A549 (cell line): ENCODE measurements at regions not wholly inside any gene's neighbourhood (a gene's known extent, or its start where the extent isn't known, plus 50 kb on each side); places are given as distances from the start of the nearest gene placed in this dataset.

Source experiments
- ATAC-seq, 2 experiments: fragments of 200-7000 bp in 1 of 2; fragments of >200 bp in 1 of 2; cut with Nextera tagmentation in 1 of 2; cut with Tn5 transposase in 1 of 2; 3 replicates each; pipeline versions ENCODE4 v1.8.0 to v1.9.1; 2018 to 2020; ENCODE audit warnings: mild to moderate bottlenecking in 1 of 2, moderate library complexity in 1 of 2
- CTCF ChIA-PET: fragments of 300-600 bp; sonication (Branson Sonifier 250); formaldehyde crosslinking; extraction: SDS; loops from one replicate; lab custom pipeline; 2021; ENCODE audit warnings: antibody characterized with exemption, inconsistent platforms; lab: Yijun Ruan, JAX
- POLR2A ChIA-PET: fragments of 350-600 bp; formaldehyde crosslinking; extraction: SDS; loops from one replicate; lab custom pipeline; 2021; ENCODE audit warnings: antibody characterized with exemption, inconsistent platforms; lab: Yijun Ruan, JAX
- DNase-seq, 2 experiments: peaks; one replicate each; pipeline versions ENCODE4 v3.0.0 to v3.0.0-alpha.2; 2011 to 2016; ENCODE audit warnings: low read depth in 1 of 2, low spot score in 1 of 2
- FAIRE-seq: peaks from 2 replicates; lab custom pipeline; 2011; peaks lifted over from hg19 to GRCh38; lab: Jason Lieb, UNC
- H3K27ac ChIP-seq, 2 experiments: fragments of >200 bp; sonication (Bioruptor Twin); formaldehyde crosslinking; 3 replicates each; pipeline ENCODE4 v1.5.1; 2016 to 2017
- H3K4me1 ChIP-seq: fragments of >200 bp; sonication (Bioruptor Twin); formaldehyde crosslinking; 3 replicates; pipeline ENCODE4 v1.6.1; 2016
- H3K4me2 ChIP-seq: fragments of >200 bp; sonication (Bioruptor Twin); formaldehyde crosslinking; 3 replicates; pipeline ENCODE4 v1.6.1; 2016
- H3K4me3 ChIP-seq: fragments of >200 bp; sonication (Bioruptor Twin); formaldehyde crosslinking; 3 replicates; pipeline ENCODE4 v1.5.1; 2016
- H3K9me3 ChIP-seq: fragments of >200 bp; sonication (Bioruptor Twin); formaldehyde crosslinking; 3 replicates; pipeline ENCODE4 v1.6.1; 2016
- ATOH8 ChIP-seq: fragments of 250-450 bp; sonication (Bioruptor Pico); IDR thresholded peaks from 2 replicates; pipeline ENCODE4 v1.5.0; 2020; ENCODE audit warnings: low read depth, mild to moderate bottlenecking, moderate library complexity
- BCL3 ChIP-seq: fragments of >200 bp; sonication (Bioruptor Twin); formaldehyde crosslinking; IDR thresholded peaks from 3 replicates; pipeline ENCODE4 v1.6.1; 2016
- CBX2 ChIP-seq: fragments of 200-600 bp; sonication (generic); IDR thresholded peaks from 2 replicates; pipeline ENCODE4 v1.6.1; 2016; ENCODE audit warnings: low read depth, mild to moderate bottlenecking, borderline replicate concordance
- CEBPB ChIP-seq, 2 experiments: fragments of >200 bp in 1 of 2; sonication (Bioruptor Twin) in 1 of 2; formaldehyde crosslinking in 1 of 2; IDR thresholded peaks; 2 replicates each; pipeline ENCODE4 v1.6.1; 2012 to 2016
- CTCF ChIP-seq: fragments of >200 bp; sonication (Bioruptor Twin); formaldehyde crosslinking; IDR thresholded peaks from 3 replicates; pipeline ENCODE4 v1.5.1; 2016
- EHF ChIP-seq: fragments of 250-450 bp; sonication (Bioruptor Pico); IDR thresholded peaks from 2 replicates; pipeline ENCODE4 v1.5.0; 2020; ENCODE audit warnings: mild to moderate bottlenecking
- EHMT2 ChIP-seq: fragments of 200-600 bp; sonication (generic); IDR thresholded peaks from 2 replicates; pipeline ENCODE4 v1.6.1; 2016; ENCODE audit warnings: antibody characterized with exemption, low read depth, mild to moderate bottlenecking, moderate library complexity
- ELK1 ChIP-seq: fragments of 150-350 bp; IDR thresholded peaks from 2 replicates; pipeline ENCODE4 v1.6.1; 2014; ENCODE audit warnings: low read depth, mild to moderate bottlenecking, low read length
- EP300 ChIP-seq, 2 experiments: fragments of >200 bp; sonication (Bioruptor Twin); formaldehyde crosslinking; IDR thresholded peaks; 2 replicates in 1 of 2; 3 replicates in 1 of 2; pipeline ENCODE4 v1.6.1; 2016 to 2017
- ESRRA ChIP-seq: fragments of 150-350 bp; IDR thresholded peaks from 2 replicates; pipeline ENCODE4 v1.6.1; 2014; ENCODE audit warnings: mild to moderate bottlenecking, low read length, borderline replicate concordance
- FOSL2 ChIP-seq, 2 experiments: fragments of 450-650 bp in 1 of 2; fragments of >200 bp in 1 of 2; sonication (Bioruptor Twin) in 1 of 2; formaldehyde crosslinking; IDR thresholded peaks; 2 replicates each; pipeline versions ENCODE4 v1.5.0 to v1.6.1; 2016 to 2020; ENCODE audit warnings: mild to moderate bottlenecking in 1 of 2, moderate library complexity in 1 of 2
- GATA3 ChIP-seq: IDR thresholded peaks from 2 replicates; pipeline ENCODE4 v1.6.1; 2012; ENCODE audit warnings: borderline replicate concordance
- HDAC2 ChIP-seq: fragments of 200-600 bp; sonication (generic); IDR thresholded peaks from 2 replicates; pipeline ENCODE4 v1.6.1; 2016
- HES2 ChIP-seq: fragments of >200 bp; sonication (Bioruptor Twin); formaldehyde crosslinking; IDR thresholded peaks from 2 replicates; pipeline ENCODE4 v1.6.1; 2016
- HOXA7 ChIP-seq: fragments of 250-450 bp; sonication (Bioruptor Pico); IDR thresholded peaks from 2 replicates; pipeline ENCODE4 v1.5.0; 2020; ENCODE audit warnings: mild to moderate bottlenecking, moderate library complexity
- HOXB13 ChIP-seq: fragments of 250-450 bp; sonication (Bioruptor Pico); IDR thresholded peaks from 2 replicates; pipeline ENCODE4 v1.5.0; 2020; ENCODE audit warnings: low read depth, mild to moderate bottlenecking, moderate library complexity
- HOXB5 ChIP-seq: fragments of 250-450 bp; sonication (Bioruptor Pico); IDR thresholded peaks from 2 replicates; pipeline ENCODE4 v1.5.0; 2020; ENCODE audit warnings: mild to moderate bottlenecking, moderate library complexity
- JUN ChIP-seq, 2 experiments: fragments of >200 bp; sonication (Bioruptor Twin); formaldehyde crosslinking; IDR thresholded peaks; 2 replicates in 1 of 2; 3 replicates in 1 of 2; pipeline ENCODE4 v1.6.1; 2016 to 2017
- JUNB ChIP-seq: fragments of >200 bp; sonication (Bioruptor Twin); formaldehyde crosslinking; IDR thresholded peaks from 2 replicates; pipeline ENCODE4 v1.6.1; 2016
- KDM1A ChIP-seq: fragments of 200-600 bp; sonication (generic); IDR thresholded peaks from 2 replicates; pipeline ENCODE4 v1.6.1; 2016; ENCODE audit warnings: low read depth, mild to moderate bottlenecking
- KDM5A ChIP-seq: fragments of 200-600 bp; sonication (generic); IDR thresholded peaks from 2 replicates; pipeline ENCODE4 v1.6.1; 2016; ENCODE audit warnings: antibody characterized with exemption, mild to moderate bottlenecking
- MAFK ChIP-seq: fragments of 450-650 bp; IDR thresholded peaks from 2 replicates; pipeline ENCODE4 v1.6.1; 2014; ENCODE audit not compliant: partially characterized antibody
- NPAS2 ChIP-seq: fragments of 250-450 bp; sonication (Bioruptor Pico); IDR thresholded peaks from 2 replicates; pipeline ENCODE4 v1.8.0; 2022; ENCODE audit warnings: mild to moderate bottlenecking, moderate library complexity, borderline replicate concordance
- NR3C1 ChIP-seq: fragments of >200 bp; sonication (Bioruptor Twin); formaldehyde crosslinking; IDR thresholded peaks from 3 replicates; pipeline ENCODE4 v1.6.1; 2017
- POLR2AphosphoS2 ChIP-seq: conservative IDR thresholded peaks from 2 replicates; pipeline ENCODE4 v1.6.1; 2012; ENCODE audit warnings: low read length, improper control_type of control experiment, inconsistent platforms
- RAD21 ChIP-seq, 2 experiments: fragments of >200 bp in 1 of 2; sonication (Bioruptor Twin) in 1 of 2; formaldehyde crosslinking in 1 of 2; IDR thresholded peaks in 1 of 2; conservative IDR thresholded peaks in 1 of 2; 2 replicates in 1 of 2; 3 replicates in 1 of 2; pipeline ENCODE4 v1.6.1; 2012 to 2018; ENCODE audit warnings: inconsistent platforms in 1 of 2
- RARB ChIP-seq: fragments of 250-450 bp; sonication (Bioruptor Pico); IDR thresholded peaks from 2 replicates; pipeline ENCODE4 v1.8.0; 2021; ENCODE audit warnings: mild to moderate bottlenecking, moderate library complexity
- RCOR1 ChIP-seq: fragments of 150-350 bp; IDR thresholded peaks from 2 replicates; pipeline ENCODE4 v1.6.1; 2014; ENCODE audit warnings: antibody characterized with exemption, low read length, low read depth
- RFX5 ChIP-seq: fragments of 450-650 bp; IDR thresholded peaks from 2 replicates; pipeline ENCODE4 v1.7.1; 2014; ENCODE audit warnings: antibody characterized with exemption, mild to moderate bottlenecking, moderate library complexity
- SMC3 ChIP-seq: fragments of >200 bp; sonication (Bioruptor Twin); formaldehyde crosslinking; IDR thresholded peaks from 3 replicates; pipeline ENCODE4 v1.6.1; 2018; ENCODE audit warnings: inconsistent platforms
- TP53 ChIP-seq: fragments of 250-450 bp; sonication (Bioruptor Pico); IDR thresholded peaks from 2 replicates; pipeline ENCODE4 v1.5.0; 2021; ENCODE audit warnings: mild to moderate bottlenecking, moderate library complexity
- ZC3H11A ChIP-seq: fragments of 450-650 bp; IDR thresholded peaks from 2 replicates; pipeline ENCODE4 v1.6.1; 2014; ENCODE audit warnings: antibody characterized with exemption, mild to moderate bottlenecking
- ZFP36 ChIP-seq: fragments of 450-650 bp; IDR thresholded peaks from 2 replicates; pipeline ENCODE4 v1.6.1; 2014; ENCODE audit warnings: borderline replicate concordance; ENCODE audit not compliant: partially characterized antibody
- WGBS: methylation state at CpG from one replicate; pipeline ENCODE4 v1.1.6; 2017; ENCODE audit errors: missing lambda C conversion rate; 5-methylcytosine and 5-hydroxymethylcytosine counted together
- TF ChIP-seq, protein P1 (sequence below): IDR thresholded peaks from 2 replicates; pipeline ENCODE4 v1.6.1; 2012; ENCODE audit warnings: low read depth, borderline replicate concordance

DNA sequence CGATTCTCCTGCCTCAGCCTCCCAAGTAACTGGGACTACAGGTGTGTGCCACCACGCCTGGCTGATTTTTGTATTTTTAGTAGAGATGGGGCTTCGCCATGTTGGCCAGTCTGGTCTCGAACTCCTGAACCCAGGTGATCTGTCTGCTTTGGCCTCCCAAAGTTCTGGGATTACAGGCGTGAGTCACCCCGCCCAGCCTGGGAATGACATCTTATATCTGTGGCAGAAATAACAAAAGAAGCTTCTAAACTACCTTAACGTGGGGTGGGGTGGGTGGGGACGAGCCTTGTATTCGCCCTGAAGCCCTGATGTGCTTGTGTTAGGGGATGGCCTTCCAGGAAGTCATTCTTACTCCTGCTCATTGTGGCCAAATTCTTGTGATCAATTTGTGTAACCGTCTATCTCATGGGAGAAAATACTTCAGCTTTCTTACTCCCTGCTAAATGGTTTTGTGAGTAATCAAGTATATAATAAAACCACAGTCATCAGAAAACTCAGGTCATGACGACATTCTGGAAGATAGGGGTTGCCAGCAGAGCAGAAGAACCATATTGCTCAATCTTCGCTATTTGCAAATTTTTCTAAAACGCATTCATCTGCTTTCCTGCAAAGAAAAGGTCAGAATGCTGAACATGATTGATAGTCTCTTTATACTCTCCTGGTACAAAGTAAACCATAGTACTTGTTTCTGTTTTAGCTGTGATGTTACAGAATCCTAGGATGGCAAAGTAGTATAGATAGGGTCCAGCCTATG, 63.2 kb downstream of the DIRAS3 start:
- CTCF ChIA-PET = interaction anchor here (0.7 to 0.8 kb wide), 2 partner anchors 133 kb away, joined by 3 read pairs; no protein-coding TSS in a partner anchor
- Histone ChIP-seq H3K4me1 (peaks cover 21% of the 10 kb centered on the region), H3K9me3 (peaks cover 8% of the 10 kb centered on the region; the same call in 2 of the 3 replicates), H3K4me2 (peak overlapping the region; percentile 19; the same call in 2 of the 3 replicates), H3K27ac (peak overlapping the region; percentile 76 to 95), H3K4me3 (no peak overlapping the region)
- WGBS = 47% methylated on average over 11 of the region's 13 CpGs
- ATAC-seq = peak; percentile 92 to 93
- POLR2A ChIA-PET = interaction anchor here (1.1 kb wide), 1 partner anchor 8 kb away, joined by 8 read pairs; no protein-coding TSS in a partner anchor
- no peak for FAIRE-seq
- peak; percentile 20 to 87 for DNase-seq
- no peak for TF ChIP-seq HOXA7 (CRISPR knock-in tag)
- TF ChIP-seq HDAC2 = no peak
- no peak for TF ChIP-seq EHMT2
- TF ChIP-seq, protein P1, sequence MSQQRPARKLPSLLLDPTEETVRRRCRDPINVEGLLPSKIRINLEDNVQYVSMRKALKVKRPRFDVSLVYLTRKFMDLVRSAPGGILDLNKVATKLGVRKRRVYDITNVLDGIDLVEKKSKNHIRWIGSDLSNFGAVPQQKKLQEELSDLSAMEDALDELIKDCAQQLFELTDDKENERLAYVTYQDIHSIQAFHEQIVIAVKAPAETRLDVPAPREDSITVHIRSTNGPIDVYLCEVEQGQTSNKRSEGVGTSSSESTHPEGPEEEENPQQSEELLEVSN = no peak
- TF ChIP-seq HOXB5 = peak; percentile 81; the same call in 1 of the 2 replicates
- TF ChIP-seq FOSL2 (IDR thresholded peaks at IDR 0.05) = no peak; the same call in 1 of the 2 replicates
- TF ChIP-seq FOSL2 (CRISPR knock-in tag; IDR thresholded peaks at IDR 0.05) = peak; percentile 49; the same call in 1 of the 2 replicates
- no peak for TF ChIP-seq CBX2
- no peak for TF ChIP-seq NPAS2
- peak; percentile 15 to 43; a peak in 3 of 5 replicates for TF ChIP-seq RAD21 (conservative IDR thresholded peaks at IDR 0.05 in 1 of 2, IDR thresholded peaks at IDR 0.05 in 1 of 2)
- no peak for TF ChIP-seq RARB (CRISPR knock-in tag)
- no peak for TF ChIP-seq RCOR1
- TF ChIP-seq JUN (IDR thresholded peaks at IDR 0.05) = peak; percentile 63 to 80; a peak in 4 of 5 replicates
- TF ChIP-seq GATA3 = peak; percentile 79; the same call in 1 of the 2 replicates
- TF ChIP-seq ELK1 = no peak
- no peak for TF ChIP-seq ZFP36
- no peak for TF ChIP-seq EHF
- peak; percentile 87 to 92 for TF ChIP-seq CEBPB (IDR thresholded peaks at IDR 0.05)
- peak; percentile 40; the same call in 1 of the 2 replicates for TF ChIP-seq HES2
- TF ChIP-seq CTCF = no peak
- no peak for TF ChIP-seq NR3C1
- no peak for TF ChIP-seq HOXB13 (CRISPR knock-in tag)
- TF ChIP-seq JUNB = peak; percentile 85
- TF ChIP-seq POLR2AphosphoS2 = no peak
- no peak for TF ChIP-seq ZC3H11A
- TF ChIP-seq BCL3 = 0 out of 3 replicates have a peak, but pooled peaks have one; percentile 21
- no peak for TF ChIP-seq ESRRA
- no peak for TF ChIP-seq RFX5
- TF ChIP-seq MAFK = peak; percentile 90
- TF ChIP-seq KDM1A = no peak
- no peak for TF ChIP-seq TP53 (CRISPR knock-in tag)
- no peak for TF ChIP-seq ATOH8 (CRISPR knock-in tag)
- TF ChIP-seq SMC3 = peak; percentile 24; the same call in 1 of the 3 replicates
- TF ChIP-seq KDM5A = no peak
- peak; percentile 72 to 96; a peak in 3 of 5 replicates for TF ChIP-seq EP300 (IDR thresholded peaks at IDR 0.05)
